SK-N-SH (cell line): ENCODE measurements at regions not wholly inside any gene's neighbourhood (a gene's known extent, or its start where the extent isn't known, plus 50 kb on each side); places are given as distances from the start of the nearest gene placed in this dataset.

Experiments
- CTCF ChIA-PET: fragments of 300-600, 350-600 bp; formaldehyde crosslinking; extraction: SDS; loops from one replicate; lab custom pipeline; 2021; lab: Yijun Ruan, JAX
- POLR2A ChIA-PET: fragments of 350-600 bp; sonication (Branson Sonifier 250); formaldehyde crosslinking; extraction: SDS; loops from one replicate; lab custom pipeline; 2020; ENCODE audit warnings: antibody characterized with exemption, inconsistent platforms; lab: Yijun Ruan, JAX
- DNase-seq: peaks from one replicate; pipeline ENCODE4 v3.0.0; 2012
- H2AFZ ChIP-seq: fragments of 200-600 bp; sonication (generic); 2 replicates; pipeline ENCODE4 v1.8.1; 2016; ENCODE audit warnings: antibody characterized with exemption, mild to moderate bottlenecking, low read depth
- H3F3A ChIP-seq: fragments of 200-600 bp; sonication (generic); replicated peaks from 2 replicates; pipeline ENCODE3; 2016; ENCODE audit warnings: antibody characterized with exemption, mild to moderate bottlenecking; ENCODE audit not compliant: insufficient read depth
- H3K27ac ChIP-seq, 2 experiments: fragments of 200-500 bp in 1 of 2; fragments of 200-600 bp in 1 of 2; sonication (Bioruptor generic) in 1 of 2; sonication (generic), shearing (Covaris generic) in 1 of 2; 2 replicates each; pipeline versions ENCODE4 v1.5.1 to v1.6.1; 2014 to 2016; ENCODE audit warnings: low read depth in 2 of 2, inconsistent platforms in 1 of 2, low read length in 1 of 2, mild to moderate bottlenecking in 1 of 2, mixed read lengths in 1 of 2
- H3K27me3 ChIP-seq: fragments of 200-600 bp; sonication (generic), shearing (Covaris generic); 2 replicates; pipeline ENCODE4 v1.6.1; 2016; ENCODE audit warnings: mixed run types; ENCODE audit not compliant: insufficient read depth
- H3K36me3 ChIP-seq, 2 experiments: fragments of 200-500 bp in 1 of 2; fragments of 200-600 bp in 1 of 2; sonication (Bioruptor generic) in 1 of 2; sonication (generic) in 1 of 2; replicated peaks in 1 of 2; 2 replicates each; pipeline versions ENCODE3 to v1.5.1; 2014 to 2016; ENCODE audit warnings: low read length in 1 of 2, mild to moderate bottlenecking in 1 of 2; ENCODE audit not compliant: insufficient read depth in 2 of 2, control insufficient read depth in 1 of 2
- H3K4me1 ChIP-seq, 2 experiments: fragments of 200-500 bp in 1 of 2; fragments of 200-600 bp in 1 of 2; sonication (Bioruptor generic) in 1 of 2; sonication (generic), shearing (Covaris generic) in 1 of 2; 2 replicates each; pipeline versions ENCODE4 v1.5.1 to v1.6.1; 2014 to 2016; ENCODE audit warnings: low read depth in 1 of 2, low read length in 1 of 2, mixed run types in 1 of 2; ENCODE audit not compliant: insufficient read depth in 2 of 2, control insufficient read depth in 1 of 2
- H3K4me2 ChIP-seq: fragments of 200-600 bp; sonication (generic), shearing (Covaris generic); 2 replicates; pipeline ENCODE4 v1.6.1; 2017; ENCODE audit warnings: mixed run types
- H3K4me3 ChIP-seq, 2 experiments: fragments of 200-500 bp in 1 of 2; fragments of 200-600 bp in 1 of 2; sonication (Bioruptor generic) in 1 of 2; sonication (generic), shearing (Covaris generic) in 1 of 2; 2 replicates each; pipeline versions ENCODE4 v1.5.1 to v1.8.1; 2014 to 2016; ENCODE audit warnings: low read depth in 2 of 2, inconsistent platforms in 1 of 2, low read length in 1 of 2, mild to moderate bottlenecking in 1 of 2, mixed read lengths in 1 of 2, moderate library complexity in 1 of 2
- H3K79me2 ChIP-seq: fragments of 200-600 bp; sonication (generic); 2 replicates; pipeline ENCODE4 v1.8.1; 2017; ENCODE audit warnings: mild to moderate bottlenecking; ENCODE audit not compliant: insufficient read depth
- H3K9ac ChIP-seq: fragments of 200-600 bp; sonication (generic); 2 replicates; pipeline ENCODE4 v1.6.1; 2017; ENCODE audit warnings: mixed run types
- H3K9me2 ChIP-seq: fragments of 200-600 bp; sonication (generic); 2 replicates; pipeline ENCODE4 v1.6.1; 2017; ENCODE audit warnings: mixed run types
- H3K9me3 ChIP-seq: fragments of 200-600 bp; sonication (generic); 2 replicates; pipeline ENCODE4 v1.6.1; 2017; ENCODE audit warnings: mixed run types, mild to moderate bottlenecking, moderate library complexity
- H4K20me1 ChIP-seq: fragments of 200-600 bp; sonication (generic); 2 replicates; pipeline ENCODE4 v1.6.1; 2017; ENCODE audit warnings: mild to moderate bottlenecking, mixed run types; ENCODE audit not compliant: insufficient read depth
- CHD2 ChIP-seq: fragments of 150-350 bp; IDR thresholded peaks from 2 replicates; pipeline ENCODE4 v1.6.1; 2018; ENCODE audit warnings: low read length; ENCODE audit not compliant: partially characterized antibody
- ELF1 ChIP-seq: IDR thresholded peaks from 2 replicates; pipeline ENCODE4 v1.4.0; 2012
- EP300 ChIP-seq, 2 experiments: IDR thresholded peaks; 2 replicates each; pipeline versions ENCODE4 v1.4.0 to v1.6.1; 2012; ENCODE audit warnings: borderline replicate concordance in 1 of 2, low read depth in 1 of 2, low read length in 1 of 2
- FOSL2 ChIP-seq: IDR thresholded peaks from 2 replicates; pipeline ENCODE4 v1.4.0; 2012; ENCODE audit warnings: low read depth, mild to moderate bottlenecking, moderate library complexity, borderline replicate concordance
- FOXM1 ChIP-seq: IDR thresholded peaks from 2 replicates; pipeline ENCODE4 v1.4.0; 2012; ENCODE audit warnings: low read depth, mild to moderate bottlenecking
- GABPA ChIP-seq: IDR thresholded peaks from 2 replicates; pipeline ENCODE4 v1.4.0; 2012; ENCODE audit warnings: low read depth, mild to moderate bottlenecking
- GATA2 ChIP-seq: sonication (generic); formaldehyde crosslinking; IDR thresholded peaks from 2 replicates; pipeline ENCODE4 v1.5.0; 2020; ENCODE audit warnings: mild to moderate bottlenecking, missing genetic modification reagents
- POLR2AphosphoS5 ChIP-seq: IDR thresholded peaks from 2 replicates; pipeline ENCODE4 v1.6.1; 2012; ENCODE audit warnings: low read depth, low read length
- RXRA ChIP-seq: IDR thresholded peaks from 2 replicates; pipeline ENCODE4 v1.4.0; 2012; ENCODE audit warnings: low read depth, mild to moderate bottlenecking, borderline replicate concordance
- TAF1 ChIP-seq: IDR thresholded peaks from 2 replicates; pipeline ENCODE4 v1.6.1; 2012; ENCODE audit warnings: low read depth, mild to moderate bottlenecking, low read length, moderate library complexity, borderline replicate concordance
- TCF12 ChIP-seq: IDR thresholded peaks from 2 replicates; pipeline ENCODE4 v1.4.0; 2012
- TEAD4 ChIP-seq: IDR thresholded peaks from 2 replicates; pipeline ENCODE4 v1.4.0; 2012; ENCODE audit warnings: mild to moderate bottlenecking, borderline replicate concordance; ENCODE audit not compliant: insufficient read depth
- WGBS: methylation state at CpG from one replicate; pipeline ENCODE4 v1.1.6; 2017; ENCODE audit warnings: low lambda C conversion rate; 5-methylcytosine and 5-hydroxymethylcytosine counted together
- TF ChIP-seq, protein P1 (sequence below): IDR thresholded peaks from 2 replicates; pipeline ENCODE4 v1.4.0; 2012; ENCODE audit warnings: low read depth
- TF ChIP-seq, protein P2 (sequence below): IDR thresholded peaks from 2 replicates; pipeline ENCODE4; 2012
- TF ChIP-seq, protein P3 (sequence below): IDR thresholded peaks from 2 replicates; pipeline ENCODE4 v1.4.0; 2012; ENCODE audit warnings: low read depth, borderline replicate concordance

DNA sequence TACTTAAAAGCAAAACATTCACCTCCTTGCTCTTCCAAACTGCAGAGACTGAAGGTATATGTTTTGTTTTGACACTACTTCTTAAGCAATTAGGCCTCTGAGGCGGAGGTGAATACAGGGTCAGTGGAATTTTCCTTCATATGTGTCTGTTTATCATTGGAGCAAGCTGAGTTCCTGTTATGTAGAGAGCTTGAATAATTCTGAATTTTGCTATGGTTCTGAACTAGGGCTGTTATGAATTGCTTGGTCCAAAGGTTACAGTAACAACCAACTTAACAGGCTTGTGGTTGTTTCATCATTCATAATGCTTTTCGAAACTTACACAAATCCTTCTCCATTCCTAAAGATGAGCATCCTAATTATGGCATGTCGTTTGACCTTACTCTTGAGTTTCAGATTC, 444.6 kb upstream of the MEF2C start:
- H3F3A ChIP-seq = peaks cover 4% of the 10 kb centered on the region
- CTCF ChIA-PET = no interaction called here
- H3K4me1 ChIP-seq = no peaks in the 10 kb centered on the region
- H4K20me1 ChIP-seq = no peaks in the 10 kb centered on the region
- no peak overlapping the region for H3K4me3 ChIP-seq
- H3K9me3 ChIP-seq = 0 out of 2 replicates have a peak, but pooled peaks cover 4% of the 10 kb centered on the region
- WGBS = 58% methylated on average over 3 of the region's 3 CpGs
- no peak overlapping the region for H3K27ac ChIP-seq
- no peak overlapping the region for H3K9ac ChIP-seq
- no peaks in the 10 kb centered on the region for H3K9me2 ChIP-seq
- H3K27me3 ChIP-seq = no peaks in the 10 kb centered on the region
- H2AFZ ChIP-seq = no peak overlapping the region
- TF ChIP-seq TEAD4 (no peak), GABPA (no peak), ELF1 (no peak), POLR2AphosphoS5 (no peak), TCF12 (no peak), RXRA (no peak), FOSL2 (no peak), GATA2 (CRISPR knock-in tag) (no peak), TAF1 (no peak), EP300 (IDR thresholded peaks at IDR 0.05; ENCODE audit: borderline replicate concordance in 1 of 2, low read depth in 1 of 2, low read length in 1 of 2) (no peak), FOXM1 (no peak), CHD2 (no peak)
- TF ChIP-seq, protein P1, sequence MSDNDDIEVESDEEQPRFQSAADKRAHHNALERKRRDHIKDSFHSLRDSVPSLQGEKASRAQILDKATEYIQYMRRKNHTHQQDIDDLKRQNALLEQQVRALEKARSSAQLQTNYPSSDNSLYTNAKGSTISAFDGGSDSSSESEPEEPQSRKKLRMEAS = no peak
- TF ChIP-seq, protein P2, sequence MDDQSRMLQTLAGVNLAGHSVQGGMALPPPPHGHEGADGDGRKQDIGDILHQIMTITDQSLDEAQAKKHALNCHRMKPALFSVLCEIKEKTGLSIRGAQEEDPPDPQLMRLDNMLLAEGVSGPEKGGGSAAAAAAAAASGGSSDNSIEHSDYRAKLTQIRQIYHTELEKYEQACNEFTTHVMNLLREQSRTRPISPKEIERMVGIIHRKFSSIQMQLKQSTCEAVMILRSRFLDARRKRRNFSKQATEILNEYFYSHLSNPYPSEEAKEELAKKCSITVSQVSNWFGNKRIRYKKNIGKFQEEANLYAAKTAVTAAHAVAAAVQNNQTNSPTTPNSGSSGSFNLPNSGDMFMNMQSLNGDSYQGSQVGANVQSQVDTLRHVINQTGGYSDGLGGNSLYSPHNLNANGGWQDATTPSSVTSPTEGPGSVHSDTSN = no peak
- TF ChIP-seq, protein P3, sequence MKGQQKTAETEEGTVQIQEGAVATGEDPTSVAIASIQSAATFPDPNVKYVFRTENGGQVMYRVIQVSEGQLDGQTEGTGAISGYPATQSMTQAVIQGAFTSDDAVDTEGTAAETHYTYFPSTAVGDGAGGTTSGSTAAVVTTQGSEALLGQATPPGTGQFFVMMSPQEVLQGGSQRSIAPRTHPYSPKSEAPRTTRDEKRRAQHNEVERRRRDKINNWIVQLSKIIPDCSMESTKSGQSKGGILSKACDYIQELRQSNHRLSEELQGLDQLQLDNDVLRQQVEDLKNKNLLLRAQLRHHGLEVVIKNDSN = no peak
- TF ChIP-seq, all 33 proteins: peak for 0
- no peak overlapping the region for H3K4me2 ChIP-seq
- no peaks in the 10 kb centered on the region for H3K36me3 ChIP-seq
- DNase-seq = no peak
- POLR2A ChIA-PET = no interaction called here
- no peaks in the 10 kb centered on the region for H3K79me2 ChIP-seq

GRCh38 chr5:89324990-89325389, 442.0 kb upstream of the MEF2C start:
- ChIA-PET POLR2A (no interaction called here), CTCF (no interaction called here)
- no peaks in the 10 kb centered on the region for H3K4me1 ChIP-seq
- H3K27me3 ChIP-seq = no peaks in the 10 kb centered on the region
- H3K27ac ChIP-seq = no peak overlapping the region
- no peak for DNase-seq
- peak overlapping the region; percentile 75; the same call in 1 of the 2 replicates for H2AFZ ChIP-seq
- no peaks in the 10 kb centered on the region for H3K9me2 ChIP-seq
- H4K20me1 ChIP-seq = no peaks in the 10 kb centered on the region
- H3K4me3 ChIP-seq = no peak overlapping the region
- H3K36me3 ChIP-seq = no peaks in the 10 kb centered on the region
- H3K9me3 ChIP-seq = 0 out of 2 replicates have a peak, but pooled peaks cover 4% of the 10 kb centered on the region
- H3K79me2 ChIP-seq = no peaks in the 10 kb centered on the region
- H3K4me2 ChIP-seq = no peak overlapping the region
- no peak for TF ChIP-seq CHD2
- peaks cover 4% of the 10 kb centered on the region for H3F3A ChIP-seq
- H3K9ac ChIP-seq = no peak overlapping the region
